IMR-90 (cell line): ENCODE measurements at regions not wholly inside any gene's neighbourhood (a gene's known extent, or its start where the extent isn't known, plus 50 kb on each side); places are given as distances from the start of the nearest gene placed in this dataset.

Experiments used
- ATAC-seq: fragments of 200-7000 bp; cut with Tn5 transposase; 2 replicates; pipeline ENCODE4 v1.9.1; 2020; ENCODE audit warnings: low read depth, mild to moderate bottlenecking, moderate library complexity
- BruUV-seq: library from RNA; stranded (reverse); fragments of 400-500 nt; replicated peaks from 2 replicates; lab custom pipeline; 2021; lab: Mats Ljungman, UMichigan
- CTCF ChIA-PET: fragments of 300-600 bp; formaldehyde crosslinking; extraction: SDS; loops from one replicate; lab custom pipeline; 2021; ENCODE audit warnings: antibody characterized with exemption; lab: Yijun Ruan, JAX
- POLR2A ChIA-PET: fragments of 300-600 bp; sonication (Branson Sonifier 250); formaldehyde crosslinking; loops from one replicate; lab custom pipeline; 2022; ENCODE audit warnings: antibody characterized with exemption; ENCODE audit not compliant: unreplicated experiment; lab: Charles Lee
- DNase-seq: peaks from one replicate; pipeline ENCODE4 v3.0.0; 2013
- H2AFZ ChIP-seq: replicated peaks from 2 replicates; pipeline ENCODE3; 2013; ENCODE audit warnings: low read length, mild to moderate bottlenecking; ENCODE audit not compliant: poor library complexity
- H2AK5ac ChIP-seq: 2 replicates; pipeline ENCODE4 v1.6.1; 2013; ENCODE audit warnings: low read depth, low read length, inconsistent platforms
- H2AK9ac ChIP-seq: replicated peaks from 2 replicates; pipeline ENCODE3; 2013; ENCODE audit warnings: mild to moderate bottlenecking, low read depth, low read length, moderate library complexity; ENCODE audit not compliant: poor library complexity
- H2BK120ac ChIP-seq: 2 replicates; pipeline ENCODE4 v1.6.1; 2013; ENCODE audit warnings: low read depth, low read length, inconsistent platforms
- H2BK15ac ChIP-seq: 3 replicates; pipeline ENCODE4 v1.6.1; 2013; ENCODE audit warnings: low read depth, low read length, inconsistent platforms
- H2BK20ac ChIP-seq: 2 replicates; pipeline ENCODE4 v1.6.1; 2013; ENCODE audit warnings: low read depth, mild to moderate bottlenecking, inconsistent platforms, low read length, moderate library complexity
- H2BK5ac ChIP-seq: 2 replicates; pipeline ENCODE4 v1.6.1; 2013; ENCODE audit warnings: mild to moderate bottlenecking, low read depth, low read length, inconsistent platforms; ENCODE audit not compliant: poor library complexity, severe bottlenecking
- H3K14ac ChIP-seq: replicated peaks from 2 replicates; pipeline ENCODE4 v1.6.1; 2013; ENCODE audit warnings: low read depth, low read length, inconsistent platforms
- H3K18ac ChIP-seq: 2 replicates; pipeline ENCODE4 v1.6.1; 2013; ENCODE audit warnings: low read depth, low read length, control low read depth
- H3K23ac ChIP-seq: 2 replicates; pipeline ENCODE4 v1.6.1; 2013; ENCODE audit warnings: low read depth, low read length, inconsistent platforms
- H3K27ac ChIP-seq: 2 replicates; pipeline ENCODE4 v1.5.1; 2013; ENCODE audit warnings: mild to moderate bottlenecking, control low read depth, low read length; ENCODE audit not compliant: insufficient read depth
- H3K27me3 ChIP-seq: 2 replicates; pipeline ENCODE4 v1.6.1; 2013; ENCODE audit warnings: low read length; ENCODE audit not compliant: control insufficient read depth, insufficient read depth
- H3K36me3 ChIP-seq: 2 replicates; pipeline ENCODE4 v1.6.1; 2013; ENCODE audit warnings: low read length, mixed read lengths; ENCODE audit not compliant: control insufficient read depth, insufficient read depth
- H3K4ac ChIP-seq: 2 replicates; pipeline ENCODE4 v1.6.1; 2013; ENCODE audit warnings: low read depth, low read length, inconsistent platforms
- H3K4me1 ChIP-seq: 2 replicates; pipeline ENCODE4 v1.6.1; 2013; ENCODE audit warnings: low read length, mixed read lengths; ENCODE audit not compliant: control insufficient read depth, insufficient read depth
- H3K4me2 ChIP-seq: 2 replicates; pipeline ENCODE4 v1.6.1; 2013; ENCODE audit warnings: low read depth, mild to moderate bottlenecking, control low read depth, low read length, moderate library complexity
- H3K4me3 ChIP-seq: 2 replicates; pipeline ENCODE4 v1.5.1; 2013; ENCODE audit warnings: low read depth, mild to moderate bottlenecking, control low read depth, low read length, moderate library complexity; ENCODE audit not compliant: insufficient read depth
- H3K56ac ChIP-seq: 2 replicates; pipeline ENCODE4 v1.6.1; 2013; ENCODE audit warnings: low read length, inconsistent platforms; ENCODE audit not compliant: insufficient read depth; ENCODE audit errors: extremely low read depth
- H3K79me1 ChIP-seq, 2 experiments: 2 replicates each; pipeline ENCODE4 v1.6.1; 2013; ENCODE audit warnings: low read length in 2 of 2, inconsistent platforms in 1 of 2, low read depth in 1 of 2
- H3K9ac ChIP-seq: 2 replicates; pipeline ENCODE4 v1.6.1; 2013; ENCODE audit warnings: low read depth, low read length, control low read depth
- H3K9me1 ChIP-seq: 2 replicates; pipeline ENCODE4 v1.6.1; 2013; ENCODE audit warnings: low read length, inconsistent platforms; ENCODE audit not compliant: insufficient read depth
- H3K9me3 ChIP-seq: 2 replicates; pipeline ENCODE4 v1.6.1; 2013; ENCODE audit warnings: low read length; ENCODE audit not compliant: control insufficient read depth, insufficient read depth
- H4K20me1 ChIP-seq: 2 replicates; pipeline ENCODE4 v1.6.1; 2013; ENCODE audit warnings: low read length, inconsistent platforms; ENCODE audit not compliant: insufficient read depth
- H4K5ac ChIP-seq: 2 replicates; pipeline ENCODE4 v1.6.1; 2013; ENCODE audit warnings: mild to moderate bottlenecking, low read depth, low read length, control low read depth
- H4K8ac ChIP-seq, 2 experiments: 2 replicates each; pipeline ENCODE4 v1.6.1; 2013; ENCODE audit warnings: low read depth in 2 of 2, low read length in 2 of 2, control low read depth in 1 of 2, inconsistent platforms in 1 of 2
- H4K91ac ChIP-seq: 2 replicates; pipeline ENCODE4 v1.6.1; 2013; ENCODE audit warnings: low read depth, low read length, inconsistent platforms; ENCODE audit not compliant: insufficient read depth
- CTCF ChIP-seq: conservative IDR thresholded peaks from 2 replicates; pipeline ENCODE4 v1.5.1; 2012; ENCODE audit warnings: mild to moderate bottlenecking, low read depth, low read length, improper control_type of control experiment
- FOS ChIP-seq: fragments of 150-350 bp; IDR thresholded peaks from 2 replicates; pipeline ENCODE4 v1.6.1; 2016; ENCODE audit warnings: low read depth, low read length
- MAFK ChIP-seq: IDR thresholded peaks from 2 replicates; pipeline ENCODE4 v1.6.1; 2012; ENCODE audit warnings: low read depth, low read length, improper control_type of control experiment
- MAZ ChIP-seq: IDR thresholded peaks from 2 replicates; pipeline ENCODE4 v1.6.1; 2012; ENCODE audit warnings: low read depth, mild to moderate bottlenecking, low read length, improper control_type of control experiment, moderate library complexity, borderline replicate concordance
- MXI1 ChIP-seq: IDR thresholded peaks from 2 replicates; pipeline ENCODE4 v1.6.1; 2012; ENCODE audit warnings: low read depth, mild to moderate bottlenecking, low read length, moderate library complexity, borderline replicate concordance
- NFE2L2 ChIP-seq: fragments of 150-350 bp; IDR thresholded peaks from 2 replicates; pipeline ENCODE4 v1.6.1; 2016; ENCODE audit warnings: low read depth, mild to moderate bottlenecking, low read length
- RAD21 ChIP-seq: IDR thresholded peaks from 2 replicates; pipeline ENCODE4 v1.6.1; 2012; ENCODE audit warnings: low read length, improper control_type of control experiment
- RFX5 ChIP-seq: IDR thresholded peaks from 2 replicates; pipeline ENCODE4 v1.8.0; 2012; ENCODE audit warnings: low read depth, mild to moderate bottlenecking, low read length, moderate library complexity
- SMC3 ChIP-seq: fragments of 150-350 bp; IDR thresholded peaks from 2 replicates; pipeline ENCODE4 v1.6.1; 2016; ENCODE audit warnings: low read depth, mild to moderate bottlenecking, antibody characterized with exemption, low read length, moderate library complexity
- USF2 ChIP-seq: fragments of 150-350 bp; IDR thresholded peaks from 2 replicates; pipeline ENCODE4 v1.6.1; 2017; ENCODE audit warnings: mild to moderate bottlenecking, antibody characterized with exemption, low read length, low read depth
- WGBS, 2 experiments: methylation state at CpG; one replicate each; pipeline versions ENCODE4 v1.1.5 to v1.1.7; 2013; ENCODE audit warnings: missing lambda C conversion rate in 2 of 2; ENCODE audit not compliant: insufficient read length in 1 of 2; ENCODE audit errors: extremely low coverage in 2 of 2; 5-methylcytosine and 5-hydroxymethylcytosine counted together
- dilution Hi-C: fragments of 300-500 bp; cut with HindIII; formaldehyde crosslinking; loops from one replicate; pipeline ENCODE4 v1.14.3; 2018; ENCODE audit warnings: low sequenced_read_pairs; ENCODE audit not compliant: unreplicated experiment
- in situ Hi-C: fragments of 300-500 bp; cut with MboI; formaldehyde crosslinking; loops from 3 replicates; pipeline ENCODE4 v1.14.3; 2019; ENCODE audit warnings: low sequenced_read_pairs, inconsistent platforms, mixed read lengths
- intact Hi-C: fragments of 100-400 bp; cut with micrococcal nuclease; formaldehyde crosslinking; loops from 2 replicates; pipeline ENCODE4 v1.10.0; 2022

GRCh38 chr4:141339391-141339790 is 118.7 kb downstream of the ZNF330 start:
- Histone ChIP-seq H4K91ac (0 out of 2 replicates have a peak overlapping the region, but pooled peaks have one; percentile 4), H4K8ac (no peak overlapping the region), H3K27me3 (no peaks in the 10 kb centered on the region), H3K9me1 (peaks cover 3% of the 10 kb centered on the region; the same call in 1 of the 2 replicates), H3K23ac (no peak overlapping the region), H3K9me3 (no peaks in the 10 kb centered on the region), H3K79me1 (no peaks in the 10 kb centered on the region), H2AK5ac (no peak overlapping the region), H2BK20ac (no peak overlapping the region), H2BK120ac (no peak overlapping the region), H3K14ac (no peak overlapping the region), H2BK5ac (no peak overlapping the region), H3K9ac (no peak overlapping the region), H4K5ac (no peak overlapping the region), H2AK9ac (no peak overlapping the region), H3K4ac (no peak overlapping the region; the same call in 1 of the 2 replicates), H3K27ac (no peak overlapping the region), H2AFZ (no peak overlapping the region), H2BK15ac (peak overlapping the region; percentile 66; the same call in 2 of the 3 replicates), H3K56ac (no peak overlapping the region), H3K36me3 (no peaks in the 10 kb centered on the region), H4K20me1 (no peaks in the 10 kb centered on the region), H3K18ac (peak overlapping the region; percentile 76; the same call in 1 of the 2 replicates), H3K4me3 (no peak overlapping the region), H3K4me1 (peaks cover 4% of the 10 kb centered on the region), H3K4me2 (no peak overlapping the region)
- POLR2A ChIA-PET, result no interaction called here
- in situ Hi-C loops, result loop anchor here (25.0 kb wide), 2 partner anchors 773 to 1498 kb away; partner anchors contain the start of gene INPP4B
- TF ChIP-seq MAZ (no peak), USF2 (no peak), CTCF (no peak), MXI1 (no peak), RFX5 (no peak), MAFK (no peak), NFE2L2 (no peak), SMC3 (no peak), FOS (no peak), RAD21 (no peak)
- intact Hi-C loops, result no loop called here
- dilution Hi-C loops, result no loop called here
- BruUV-seq, result no TSS peak
- DNase-seq, result no peak
- ATAC-seq, result no peak
- WGBS, 2 experiments, result no CpG with 5 or more reads among the region's 3 CpGs
- CTCF ChIA-PET, result no interaction called here
